Bronchial epithelial cell (primary cell): ENCODE measurements at regions not wholly inside any gene's neighbourhood (a gene's known extent, or its start where the extent isn't known, plus 50 kb on each side); places are given as distances from the start of the nearest gene placed in this dataset.

Source experiments
- DNase-seq: peaks from one replicate; pipeline ENCODE4 v3.0.0-alpha.2; 2010; ENCODE audit warnings: low read depth
- FAIRE-seq: peaks from 2 replicates; lab custom pipeline; 2011; peaks lifted over from hg19 to GRCh38; lab: Jason Lieb, UNC
- H3K27me3 ChIP-seq: 2 replicates; pipeline ENCODE4 v1.5.1; 2011; ENCODE audit warnings: low read length; ENCODE audit not compliant: control insufficient read depth, insufficient read depth
- H3K36me3 ChIP-seq: 2 replicates; pipeline ENCODE4 v1.5.1; 2011; ENCODE audit warnings: low read length; ENCODE audit not compliant: control insufficient read depth, insufficient read depth
- H3K4me3 ChIP-seq: 2 replicates; pipeline ENCODE4 v1.5.1; 2011; ENCODE audit warnings: mild to moderate bottlenecking, low read depth, low read length, control low read depth
- CTCF ChIP-seq: IDR thresholded peaks from 2 replicates; pipeline ENCODE4 v1.5.1; 2011; ENCODE audit warnings: mild to moderate bottlenecking, moderate library complexity, low read length, control low read depth, inconsistent platforms; ENCODE audit not compliant: insufficient read depth, severe bottlenecking

- FAIRE-seq (no peak), DNase-seq (no peak)
- TF ChIP-seq CTCF, result no peak
- Histone ChIP-seq H3K27me3 (no peaks in the 10 kb centered on the region), H3K4me3 (no peak overlapping the region), H3K36me3 (no peaks in the 10 kb centered on the region)
Measured at GRCh38 chr1:222299524-222299923, 248.4 kb downstream of the HHIPL2 start.

DNA sequence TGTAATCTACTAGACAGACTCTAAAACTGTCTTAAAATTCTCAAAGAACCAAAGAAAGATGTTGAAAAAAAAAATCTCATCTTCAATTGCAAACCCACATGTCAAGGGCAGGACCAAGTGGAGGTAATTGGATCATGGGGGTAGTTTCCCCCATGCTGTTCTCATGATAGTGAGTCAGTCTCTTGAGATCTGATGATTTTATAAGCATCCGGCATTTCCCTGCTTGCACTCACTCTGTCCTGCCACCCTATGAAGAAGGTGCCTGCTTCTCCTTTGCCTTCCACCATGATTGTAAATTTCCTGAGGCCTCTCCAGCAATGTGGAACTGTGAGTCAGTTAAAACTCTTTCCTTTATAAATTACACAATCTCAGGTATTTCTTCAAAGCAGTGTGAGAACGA, 257.0 kb downstream of the HHIPL2 start:
- FAIRE-seq (no peak), DNase-seq (no peak)
- Histone ChIP-seq H3K4me3 (no peak overlapping the region), H3K27me3 (peaks cover 2% of the 10 kb centered on the region), H3K36me3 (no peaks in the 10 kb centered on the region)
- no peak for TF ChIP-seq CTCF

GRCh38 chr1:222288053-222288452, 259.9 kb downstream of the HHIPL2 start:
- H3K36me3 ChIP-seq, result no peaks in the 10 kb centered on the region
- no peaks in the 10 kb centered on the region for H3K27me3 ChIP-seq
- peak; percentile 73 for DNase-seq
- FAIRE-seq, result peak; percentile 94
- no peak for TF ChIP-seq CTCF
- H3K4me3 ChIP-seq, result no peak overlapping the region

- Histone ChIP-seq H3K4me3 (no peak overlapping the region), H3K27me3 (no peaks in the 10 kb centered on the region), H3K36me3 (no peaks in the 10 kb centered on the region)
- no peak for TF ChIP-seq CTCF
- FAIRE-seq, result no peak
- no peak for DNase-seq
Measured at GRCh38 chr1:222286011-222286410, 261.9 kb downstream of the HHIPL2 start.

GRCh38 chr1:222285526-222285925, 262.4 kb downstream of the HHIPL2 start:
- no peak for DNase-seq
- TF ChIP-seq CTCF, result no peak
- no peaks in the 10 kb centered on the region for H3K27me3 ChIP-seq
- no peak for FAIRE-seq
- no peak overlapping the region for H3K4me3 ChIP-seq
- no peaks in the 10 kb centered on the region for H3K36me3 ChIP-seq

- H3K36me3 ChIP-seq, result no peaks in the 10 kb centered on the region
- H3K27me3 ChIP-seq, result no peaks in the 10 kb centered on the region
- TF ChIP-seq CTCF, result no peak
- DNase-seq (no peak), FAIRE-seq (peak; percentile 76)
- no peak overlapping the region for H3K4me3 ChIP-seq
Measured at GRCh38 chr1:222284466-222284865, 263.4 kb downstream of the HHIPL2 start.
